Mesendoderm (in vitro differentiated cells): ENCODE measurements at regions not wholly inside any gene's neighbourhood (a gene's known extent, or its start where the extent isn't known, plus 50 kb on each side); places are given as distances from the start of the nearest gene placed in this dataset.

ENCODE experiments used
- DNase-seq: peaks from one replicate; pipeline ENCODE4 v3.0.0; 2013
- H2AK5ac ChIP-seq: 2 replicates; pipeline ENCODE4 v1.6.1; 2013; ENCODE audit warnings: low read length, inconsistent platforms
- H2BK120ac ChIP-seq: 2 replicates; pipeline ENCODE4 v1.6.1; 2013; ENCODE audit warnings: low read depth, mild to moderate bottlenecking, low read length, moderate library complexity, mixed read lengths
- H2BK15ac ChIP-seq: replicated peaks from 2 replicates; pipeline ENCODE4 v1.6.1; 2013; ENCODE audit warnings: low read depth, mild to moderate bottlenecking, moderate library complexity
- H2BK5ac ChIP-seq: 2 replicates; pipeline ENCODE4 v1.6.1; 2013; ENCODE audit warnings: low read length, inconsistent platforms
- H3K18ac ChIP-seq: 2 replicates; pipeline ENCODE4 v1.6.1; 2013; ENCODE audit warnings: mild to moderate bottlenecking, low read length, mixed read lengths
- H3K23ac ChIP-seq: one replicate; pipeline ENCODE4 v1.6.1; 2013; ENCODE audit warnings: low read length
- H3K27ac ChIP-seq: 2 replicates; pipeline ENCODE4 v1.5.1; 2013; ENCODE audit warnings: low read depth, mild to moderate bottlenecking, inconsistent platforms, low read length, moderate library complexity
- H3K27me3 ChIP-seq: 2 replicates; pipeline ENCODE4 v1.6.1; 2013; ENCODE audit warnings: low read length, control low read depth, mild to moderate bottlenecking, inconsistent platforms; ENCODE audit not compliant: insufficient read depth, poor library complexity
- H3K36me3 ChIP-seq: 2 replicates; pipeline ENCODE4 v1.6.1; 2013; ENCODE audit warnings: low read length, inconsistent platforms; ENCODE audit not compliant: control insufficient read depth, insufficient read depth
- H3K4ac ChIP-seq: one replicate; pipeline ENCODE4 v1.6.1; 2013; ENCODE audit warnings: low read depth, mild to moderate bottlenecking, low read length, moderate library complexity
- H3K4me1 ChIP-seq: 2 replicates; pipeline ENCODE4 v1.6.1; 2013; ENCODE audit warnings: low read depth, low read length, inconsistent platforms; ENCODE audit not compliant: control insufficient read depth
- H3K4me2 ChIP-seq: 2 replicates; pipeline ENCODE4 v1.6.1; 2013; ENCODE audit warnings: low read length
- H3K4me3 ChIP-seq: 2 replicates; pipeline ENCODE4 v1.5.1; 2013; ENCODE audit warnings: mild to moderate bottlenecking, low read length
- H3K56ac ChIP-seq: one replicate; pipeline ENCODE4 v1.6.1; 2013; ENCODE audit warnings: low read length
- H3K79me1 ChIP-seq: 2 replicates; pipeline ENCODE4 v1.6.1; 2013; ENCODE audit warnings: low read length, inconsistent platforms
- H3K79me2 ChIP-seq: 2 replicates; pipeline ENCODE4 v1.6.1; 2013; ENCODE audit warnings: mild to moderate bottlenecking, low read length; ENCODE audit not compliant: control insufficient read depth, insufficient read depth
- H3K9ac ChIP-seq: 2 replicates; pipeline ENCODE4 v1.6.1; 2013; ENCODE audit warnings: low read length, inconsistent platforms
- H4K5ac ChIP-seq: one replicate; pipeline ENCODE4 v1.6.1; 2013; ENCODE audit warnings: low read length
- H4K8ac ChIP-seq: one replicate; pipeline ENCODE4 v1.6.1; 2013; ENCODE audit warnings: low read depth, mild to moderate bottlenecking, control low read depth, low read length, moderate library complexity
- WGBS: extraction: QIAGEN DNeasy Blood & Tissue Kit; methylation state at CpG from one replicate; pipeline ENCODE4 v1.1.7; 2013; ENCODE audit warnings: low lambda C conversion rate, missing lambda C conversion rate; ENCODE audit not compliant: insufficient coverage; ENCODE audit errors: extremely low coverage; 5-methylcytosine and 5-hydroxymethylcytosine counted together

- Histone ChIP-seq H3K4ac (no peak overlapping the region), H3K56ac (no peak overlapping the region), H4K5ac (no peak overlapping the region), H3K27me3 (no peaks in the 10 kb centered on the region), H3K4me3 (no peak overlapping the region), H3K79me1 (no peaks in the 10 kb centered on the region), H2BK120ac (no peak overlapping the region), H4K8ac (no peak overlapping the region), H3K23ac (no peak overlapping the region), H3K79me2 (no peaks in the 10 kb centered on the region), H2BK5ac (no peak overlapping the region), H3K9ac (no peak overlapping the region), H3K18ac (no peak overlapping the region), H3K4me1 (no peaks in the 10 kb centered on the region), H3K27ac (no peak overlapping the region), H2AK5ac (no peak overlapping the region), H3K4me2 (no peak overlapping the region), H2BK15ac (no peak overlapping the region), H3K36me3 (no peaks in the 10 kb centered on the region)
- DNase-seq, result no peak
- WGBS, result no CpG with 5 or more reads among the region's 3 CpGs
These were observed 106.8 kb downstream of the ARRDC4 start for GRCh38 chr15:98067339-98067738.

- H3K9ac ChIP-seq, result no peak overlapping the region
- H3K4ac ChIP-seq, result no peak overlapping the region
- no peak overlapping the region for H3K27ac ChIP-seq
- peak; percentile 23 for DNase-seq
- H3K4me3 ChIP-seq, result no peak overlapping the region
- H3K4me2 ChIP-seq, result no peak overlapping the region
- H3K79me2 ChIP-seq, result no peaks in the 10 kb centered on the region
- H4K8ac ChIP-seq, result no peak overlapping the region
- H3K23ac ChIP-seq, result no peak overlapping the region
- WGBS, result no CpG with 5 or more reads among the region's 4 CpGs
- H3K56ac ChIP-seq, result no peak overlapping the region
- no peaks in the 10 kb centered on the region for H3K79me1 ChIP-seq
- H3K36me3 ChIP-seq, result no peaks in the 10 kb centered on the region
- H2BK5ac ChIP-seq, result no peak overlapping the region
- H2BK15ac ChIP-seq, result no peak overlapping the region
- no peak overlapping the region for H4K5ac ChIP-seq
- H3K18ac ChIP-seq, result no peak overlapping the region
- no peak overlapping the region for H2AK5ac ChIP-seq
- H3K27me3 ChIP-seq, result no peaks in the 10 kb centered on the region
- no peak overlapping the region for H2BK120ac ChIP-seq
- no peaks in the 10 kb centered on the region for H3K4me1 ChIP-seq
These were observed 108.8 kb downstream of the ARRDC4 start for GRCh38 chr15:98069256-98069655.

DNA sequence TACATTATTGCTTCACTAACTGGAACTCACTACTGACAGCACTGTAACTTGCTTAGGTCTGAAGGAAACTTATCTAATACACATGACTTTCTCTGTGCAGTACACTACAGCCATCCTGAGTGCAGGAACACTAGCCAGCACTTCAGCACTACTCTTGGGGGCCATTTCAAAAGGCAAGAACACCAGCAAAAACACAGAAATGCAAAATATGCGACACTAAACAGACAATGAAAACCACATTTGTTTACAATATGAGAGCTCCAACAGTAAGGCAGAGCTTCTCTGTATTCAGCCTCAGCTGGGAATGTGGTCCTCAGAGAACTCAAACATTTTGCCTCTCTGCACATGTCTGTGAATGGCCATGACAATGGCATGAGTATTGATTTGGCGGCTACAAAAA lies 109.6 kb downstream of the ARRDC4 start:
- no peak overlapping the region for H3K23ac ChIP-seq
- DNase-seq, result no peak
- no CpG with 5 or more reads among the region's 2 CpGs for WGBS

DNA sequence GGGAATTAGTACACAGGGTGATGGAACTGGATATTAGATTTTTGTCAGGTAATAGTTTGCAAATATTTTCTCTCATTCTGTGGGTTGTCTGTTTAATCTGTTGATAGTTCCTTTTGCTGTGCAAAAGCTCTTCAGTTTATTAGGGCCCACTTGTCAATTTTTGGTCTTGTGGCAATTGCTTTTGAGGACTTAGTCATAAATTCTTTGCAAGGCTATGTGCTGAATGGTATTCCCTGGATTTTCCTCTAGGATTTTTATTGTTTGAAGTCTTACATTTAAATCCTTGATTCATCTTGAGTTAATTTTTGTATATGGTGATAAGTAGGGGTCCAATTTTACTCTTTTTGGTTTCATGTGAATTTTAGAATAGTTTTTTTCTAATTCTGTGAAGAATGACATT lies 111.3 kb downstream of the ARRDC4 start:
- Histone ChIP-seq H3K79me2 (no peaks in the 10 kb centered on the region), H3K56ac (no peak overlapping the region), H3K4me1 (no peaks in the 10 kb centered on the region), H3K9ac (no peak overlapping the region), H2BK15ac (no peak overlapping the region), H3K79me1 (no peaks in the 10 kb centered on the region), H2AK5ac (no peak overlapping the region), H3K4me3 (no peak overlapping the region), H3K18ac (no peak overlapping the region), H2BK5ac (no peak overlapping the region), H3K4me2 (no peak overlapping the region), H4K5ac (no peak overlapping the region), H2BK120ac (no peak overlapping the region), H3K27ac (no peak overlapping the region), H3K4ac (no peak overlapping the region), H3K27me3 (no peaks in the 10 kb centered on the region), H3K36me3 (no peaks in the 10 kb centered on the region), H4K8ac (no peak overlapping the region), H3K23ac (no peak overlapping the region)
- DNase-seq, result no peak

More for the DNA sequence above, 109.6 kb downstream of the ARRDC4 start:
- Histone ChIP-seq H3K4me2 (no peak overlapping the region), H2BK120ac (no peak overlapping the region), H2BK15ac (no peak overlapping the region), H3K4me1 (no peaks in the 10 kb centered on the region), H3K79me1 (no peaks in the 10 kb centered on the region), H3K56ac (no peak overlapping the region), H3K9ac (no peak overlapping the region), H3K79me2 (no peaks in the 10 kb centered on the region), H4K8ac (no peak overlapping the region), H2AK5ac (no peak overlapping the region), H3K4me3 (no peak overlapping the region), H3K27me3 (no peaks in the 10 kb centered on the region), H3K18ac (no peak overlapping the region), H4K5ac (no peak overlapping the region), H3K27ac (no peak overlapping the region), H3K36me3 (no peaks in the 10 kb centered on the region), H2BK5ac (no peak overlapping the region), H3K4ac (no peak overlapping the region)

- no peak overlapping the region for H4K8ac ChIP-seq
- H2BK120ac ChIP-seq, result no peak overlapping the region
- H2BK15ac ChIP-seq, result no peak overlapping the region
- H3K27ac ChIP-seq, result no peak overlapping the region
- H3K56ac ChIP-seq, result no peak overlapping the region
- H3K18ac ChIP-seq, result no peak overlapping the region
- no peaks in the 10 kb centered on the region for H3K4me1 ChIP-seq
- H3K36me3 ChIP-seq, result no peaks in the 10 kb centered on the region
- H3K23ac ChIP-seq, result no peak overlapping the region
- no peak for DNase-seq
- no peak overlapping the region for H3K4me2 ChIP-seq
- H3K79me1 ChIP-seq, result no peaks in the 10 kb centered on the region
- H2BK5ac ChIP-seq, result no peak overlapping the region
- H2AK5ac ChIP-seq, result no peak overlapping the region
- H3K27me3 ChIP-seq, result no peaks in the 10 kb centered on the region
- no peak overlapping the region for H3K4me3 ChIP-seq
- H3K79me2 ChIP-seq, result no peaks in the 10 kb centered on the region
- no peak overlapping the region for H4K5ac ChIP-seq
- H3K9ac ChIP-seq, result no peak overlapping the region
- H3K4ac ChIP-seq, result no peak overlapping the region
These were observed 114.9 kb downstream of the ARRDC4 start for GRCh38 chr15:98075441-98075840.

GRCh38 chr15:98076021-98076816 lies 115.7 kb downstream of the ARRDC4 start:
- Histone ChIP-seq H3K4me2 (no peak overlapping the region), H3K23ac (no peak overlapping the region), H3K4me1 (no peaks in the 10 kb centered on the region), H3K27me3 (no peaks in the 10 kb centered on the region), H3K18ac (no peak overlapping the region), H2BK15ac (no peak overlapping the region), H3K27ac (no peak overlapping the region), H2BK5ac (no peak overlapping the region), H3K79me1 (no peaks in the 10 kb centered on the region), H3K36me3 (no peaks in the 10 kb centered on the region), H4K8ac (no peak overlapping the region), H3K4me3 (no peak overlapping the region), H4K5ac (no peak overlapping the region), H2AK5ac (no peak overlapping the region), H3K9ac (no peak overlapping the region), H2BK120ac (no peak overlapping the region), H3K56ac (no peak overlapping the region), H3K79me2 (no peaks in the 10 kb centered on the region), H3K4ac (no peak overlapping the region)
- no CpG with 5 or more reads among the region's 8 CpGs for WGBS
- DNase-seq, result peak; percentile 14
